GM18526 (cell line): ENCODE measurements at regions not wholly inside any gene's neighbourhood (a gene's known extent, or its start where the extent isn't known, plus 50 kb on each side); places are given as distances from the start of the nearest gene placed in this dataset.

Experiments
- POLR2A ChIP-seq: IDR thresholded peaks from 3 replicates; pipeline ENCODE4 v1.6.1; 2011; ENCODE audit not compliant: insufficient read length; ENCODE audit errors: extremely low read depth

DNA sequence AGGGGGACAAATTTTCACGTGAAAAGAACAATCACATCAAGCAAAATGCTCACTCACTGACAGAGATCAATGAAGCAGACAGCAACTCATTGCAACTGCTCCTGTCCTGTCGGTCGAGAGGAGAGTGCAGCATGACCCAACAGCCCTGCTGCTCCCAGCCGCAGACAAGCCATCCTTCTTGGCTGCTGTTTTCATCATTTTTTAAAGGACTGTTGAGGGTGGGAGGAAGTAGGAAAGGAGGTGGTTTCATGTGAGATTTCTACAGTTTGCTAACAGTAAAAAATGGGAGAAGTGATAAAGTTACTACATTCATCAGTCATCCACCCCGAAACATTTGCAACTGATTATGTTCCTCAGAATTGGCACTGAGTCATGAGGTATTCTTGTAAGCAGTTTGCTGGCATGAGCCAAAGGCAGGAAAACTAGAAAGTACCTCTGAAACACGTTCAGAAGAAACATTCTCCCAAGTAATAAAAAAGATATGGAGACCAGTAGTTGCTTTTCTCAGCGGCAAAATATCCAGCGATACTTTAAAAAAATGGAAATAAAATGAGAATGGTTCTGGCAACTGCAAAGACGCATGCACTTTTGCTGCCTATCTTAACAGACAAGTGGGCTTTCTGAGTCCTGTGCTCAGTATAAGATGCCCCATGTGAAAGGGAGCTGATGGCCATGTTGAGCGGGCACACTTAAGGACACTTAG is 72.0 kb upstream of the CLDN14 start:
- TF ChIP-seq POLR2A: no peak

DNA sequence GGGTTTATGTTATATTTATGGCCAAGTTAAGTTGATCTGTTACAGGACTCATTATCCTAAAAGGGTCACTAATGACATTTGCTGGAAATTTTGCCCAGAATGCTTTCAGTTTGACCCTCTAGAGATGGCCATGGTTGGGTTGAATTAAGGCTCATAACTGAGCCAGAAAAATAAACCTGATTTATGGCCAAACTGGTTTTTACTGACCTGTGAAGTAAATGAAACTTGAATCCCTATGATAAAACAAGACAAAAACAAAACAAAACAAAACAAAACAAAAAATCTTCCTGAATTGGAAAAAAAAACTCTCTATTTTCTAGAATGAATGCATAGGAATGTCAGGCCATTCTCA is 72.5 kb upstream of the CLDN14 start:
- TF ChIP-seq POLR2A: no peak

DNA sequence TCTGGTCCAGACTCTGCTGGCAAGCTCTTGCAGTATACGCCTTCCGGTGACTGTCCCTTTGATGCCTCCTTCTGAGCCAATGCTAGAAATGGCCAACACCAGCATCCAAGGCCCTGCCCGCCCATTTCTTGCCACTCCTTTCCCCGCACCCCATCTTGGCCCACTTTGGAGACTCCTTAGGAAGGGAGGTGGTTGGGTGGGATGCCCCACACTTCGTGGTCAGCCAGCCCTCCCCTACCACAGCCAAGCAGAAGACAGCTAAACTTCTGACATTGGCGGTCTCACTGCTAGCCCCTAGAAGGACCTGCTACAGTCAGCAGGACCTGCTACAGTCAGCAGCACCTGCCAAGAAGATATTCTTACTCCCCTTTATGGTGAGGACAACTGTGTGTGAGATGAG is 73.5 kb upstream of the CLDN14 start:
- TF ChIP-seq POLR2A: no peak

DNA sequence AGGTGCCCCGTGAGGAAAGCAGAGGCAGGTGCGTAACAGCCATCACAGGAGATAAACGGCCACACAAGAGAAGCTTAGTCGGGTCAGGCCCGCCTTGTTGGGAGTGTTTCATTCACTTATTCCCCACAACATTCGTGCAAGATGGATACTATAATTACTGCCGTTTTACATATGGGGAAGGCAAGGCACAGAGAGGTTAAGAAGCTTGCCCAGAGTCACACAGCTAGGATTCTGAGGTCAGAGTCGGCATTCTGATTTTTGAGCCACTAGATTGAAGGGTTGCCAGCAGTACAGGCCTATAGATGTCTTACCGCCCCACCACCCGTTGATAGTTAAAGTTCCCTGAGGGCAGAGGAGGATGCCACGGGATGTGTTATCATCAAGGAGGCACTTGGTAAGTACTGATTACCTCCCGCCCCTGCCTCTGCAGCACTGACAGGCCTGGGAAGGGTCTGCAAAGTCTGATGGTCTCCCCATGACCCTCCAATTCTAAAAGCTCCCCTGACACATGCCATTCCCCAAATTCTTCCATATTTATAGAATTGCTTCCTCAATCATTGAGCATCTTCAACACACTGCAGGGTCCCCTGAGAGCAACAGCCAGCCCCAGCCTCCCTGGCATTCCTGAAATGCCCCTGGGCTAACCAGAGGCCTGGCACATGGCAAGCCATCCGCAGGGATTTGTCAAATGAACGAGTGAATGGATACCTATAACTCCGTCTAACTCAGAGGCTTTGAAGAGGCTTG is 74.7 kb upstream of the CLDN14 start:
- no peak for TF ChIP-seq POLR2A

DNA sequence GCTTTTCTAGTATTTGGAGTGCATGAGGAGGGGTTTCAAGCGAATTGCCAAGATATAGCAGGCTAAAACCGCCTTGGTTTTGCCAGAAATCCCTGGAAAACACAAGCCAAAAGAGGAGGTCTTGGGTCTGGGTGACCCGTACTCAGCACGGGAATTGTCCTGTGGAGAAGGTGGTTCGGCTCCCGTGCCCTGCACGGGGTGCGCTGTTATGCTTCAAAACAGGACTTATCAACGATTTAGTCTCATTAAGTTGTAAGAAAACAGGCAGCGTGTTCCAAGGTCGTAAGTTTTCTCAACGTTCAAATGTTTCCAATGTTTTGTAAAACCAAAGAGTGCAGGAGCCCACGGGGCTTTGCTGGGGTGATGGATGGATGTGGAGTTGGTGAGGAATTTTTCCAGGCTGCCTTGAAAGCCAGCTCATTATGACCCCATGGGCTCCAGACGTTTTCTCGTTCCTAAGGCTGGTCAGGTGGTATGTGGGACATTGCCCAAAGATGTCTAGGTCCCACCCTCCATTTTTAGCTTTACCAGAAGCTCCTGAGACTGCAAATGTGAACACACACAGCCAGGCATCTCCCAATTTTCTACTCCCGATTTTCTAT is 75.4 kb upstream of the CLDN14 start:
- TF ChIP-seq POLR2A: no peak

DNA sequence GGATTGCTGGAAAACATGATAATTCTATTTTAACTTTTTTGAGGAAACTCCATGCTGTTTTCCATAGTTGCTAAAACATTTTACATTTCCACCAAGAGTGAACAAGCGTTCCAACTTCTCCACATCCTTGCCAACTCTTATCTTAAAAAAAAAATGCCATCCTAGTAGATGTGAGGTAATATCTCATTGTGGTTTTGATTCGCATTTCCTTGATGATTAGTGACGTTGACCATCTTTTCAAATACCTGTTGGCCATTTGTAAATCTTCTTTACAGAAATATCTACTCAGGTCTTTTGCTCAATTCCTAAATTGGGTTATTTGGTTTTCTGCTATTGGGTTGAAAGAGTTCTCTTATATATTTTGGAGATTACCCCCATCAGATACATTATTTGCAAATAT is 77.4 kb upstream of the CLDN14 start:
- TF ChIP-seq POLR2A: no peak

DNA sequence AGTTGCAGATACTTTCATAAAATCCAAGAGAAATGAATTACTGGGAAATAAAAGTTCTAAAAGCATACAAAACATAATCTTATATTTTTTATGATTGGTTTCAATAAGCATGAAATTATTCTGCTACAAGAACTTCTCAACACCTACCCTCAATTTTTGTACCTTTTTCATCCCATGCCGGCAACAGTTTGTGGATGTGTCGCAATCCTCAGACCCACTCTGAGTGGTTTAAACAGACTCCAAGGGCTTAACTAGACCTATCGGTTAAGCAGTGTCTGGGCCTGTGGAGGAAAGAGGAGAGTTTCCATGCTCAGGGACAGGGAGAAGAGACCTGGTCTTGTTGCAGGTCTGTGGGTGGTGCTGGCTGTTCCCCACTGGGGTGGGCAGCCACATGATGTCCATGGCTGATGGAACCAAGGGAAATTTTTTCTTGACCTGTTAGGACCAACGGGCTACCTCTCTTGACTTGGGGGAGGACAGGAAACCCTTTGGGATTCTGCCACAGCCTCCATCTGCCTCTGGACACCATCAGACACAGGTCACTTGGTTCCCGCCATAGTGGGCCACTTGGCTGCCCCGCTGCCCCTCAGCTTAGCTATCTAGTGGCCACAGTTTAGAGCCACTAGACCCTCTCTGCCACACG is 81.1 kb upstream of the CLDN14 start:
- TF ChIP-seq POLR2A: no peak

DNA sequence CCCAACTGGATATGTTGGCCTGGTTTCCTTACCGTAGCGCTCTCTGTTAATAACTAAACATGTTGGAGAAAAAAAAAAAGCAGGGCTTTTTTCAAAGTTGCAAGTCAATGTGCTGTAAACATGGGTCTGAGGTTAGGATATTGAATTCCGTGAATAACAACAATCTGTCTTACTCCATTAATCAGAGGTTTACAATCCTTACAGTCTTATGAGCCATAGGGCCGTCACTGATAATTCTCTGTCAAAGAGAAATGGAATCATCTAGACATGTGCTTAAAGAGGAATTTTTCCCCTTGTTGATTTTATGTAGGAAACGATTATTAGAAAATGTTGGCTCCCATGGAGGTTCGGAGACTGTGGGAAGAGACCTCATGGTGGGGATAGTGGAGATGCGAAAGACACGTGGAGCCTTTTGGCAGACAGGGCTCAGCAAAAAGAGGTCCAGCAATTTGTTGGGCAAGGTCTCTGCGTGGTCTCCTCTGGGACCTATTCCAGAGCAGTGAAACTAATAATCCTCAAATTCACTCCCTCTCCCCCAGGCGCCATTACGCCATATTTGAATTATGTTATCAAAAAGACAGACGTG is 83.5 kb upstream of the CLDN14 start:
- no peak for TF ChIP-seq POLR2A

DNA sequence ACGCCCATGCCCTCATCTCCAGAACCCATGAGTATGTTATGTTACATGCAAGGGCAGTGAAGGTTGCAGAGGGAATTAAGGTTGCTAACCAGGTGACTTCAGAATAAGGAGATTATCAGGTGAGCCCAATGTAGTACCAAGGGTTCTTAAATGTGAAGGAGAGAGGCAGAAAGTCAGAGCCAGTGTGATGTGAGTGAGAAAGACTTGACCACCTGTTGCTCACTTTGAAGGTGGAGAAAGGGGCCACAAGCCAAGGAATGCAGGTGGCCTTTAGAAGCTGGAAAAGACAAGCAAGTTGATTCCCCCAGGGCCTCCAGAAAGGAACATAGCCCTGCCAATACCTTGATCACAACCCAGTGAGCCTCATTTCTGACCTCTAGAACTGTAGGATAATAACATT is 84.7 kb upstream of the CLDN14 start:
- no peak for TF ChIP-seq POLR2A

DNA sequence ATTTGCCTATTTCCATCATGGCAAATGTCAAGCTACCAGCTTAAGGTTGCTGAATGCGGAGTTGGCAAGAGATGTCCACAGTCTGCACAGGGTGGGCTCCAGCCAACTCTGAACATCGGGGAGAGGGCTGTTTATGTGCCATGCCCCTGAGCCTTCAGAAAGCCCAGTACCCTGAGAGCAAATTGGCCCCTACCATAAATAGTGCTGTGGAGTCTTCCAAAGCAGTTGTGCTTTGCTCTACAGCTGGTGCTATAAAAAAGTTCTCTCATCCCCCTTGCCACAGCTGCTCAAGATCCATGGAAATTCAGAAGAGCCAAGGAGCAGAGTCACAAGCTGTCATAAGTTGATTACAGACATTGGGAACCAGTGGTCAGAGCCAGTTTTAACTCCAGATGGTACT is 85.6 kb upstream of the CLDN14 start:
- no peak for TF ChIP-seq POLR2A

DNA sequence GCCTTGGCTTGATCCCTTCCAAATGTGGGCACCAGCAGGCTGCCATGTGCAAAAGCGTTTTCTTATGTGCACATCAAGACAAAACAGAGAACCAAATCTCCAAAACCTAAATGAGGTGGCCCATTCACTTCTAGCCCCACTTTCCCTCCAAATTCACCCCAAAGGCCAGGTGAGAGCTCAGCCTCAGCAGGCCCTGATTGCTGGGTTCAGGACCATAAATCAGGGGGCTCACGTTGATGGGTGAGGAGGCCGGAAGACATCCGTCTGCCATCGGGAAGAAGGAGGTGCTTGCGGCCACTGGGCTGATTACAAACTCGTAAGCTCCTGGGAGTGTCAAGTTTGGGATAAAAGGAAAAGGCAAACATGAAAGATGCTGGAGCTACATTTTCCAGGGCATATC is 86.7 kb upstream of the CLDN14 start:
- no peak for TF ChIP-seq POLR2A

DNA sequence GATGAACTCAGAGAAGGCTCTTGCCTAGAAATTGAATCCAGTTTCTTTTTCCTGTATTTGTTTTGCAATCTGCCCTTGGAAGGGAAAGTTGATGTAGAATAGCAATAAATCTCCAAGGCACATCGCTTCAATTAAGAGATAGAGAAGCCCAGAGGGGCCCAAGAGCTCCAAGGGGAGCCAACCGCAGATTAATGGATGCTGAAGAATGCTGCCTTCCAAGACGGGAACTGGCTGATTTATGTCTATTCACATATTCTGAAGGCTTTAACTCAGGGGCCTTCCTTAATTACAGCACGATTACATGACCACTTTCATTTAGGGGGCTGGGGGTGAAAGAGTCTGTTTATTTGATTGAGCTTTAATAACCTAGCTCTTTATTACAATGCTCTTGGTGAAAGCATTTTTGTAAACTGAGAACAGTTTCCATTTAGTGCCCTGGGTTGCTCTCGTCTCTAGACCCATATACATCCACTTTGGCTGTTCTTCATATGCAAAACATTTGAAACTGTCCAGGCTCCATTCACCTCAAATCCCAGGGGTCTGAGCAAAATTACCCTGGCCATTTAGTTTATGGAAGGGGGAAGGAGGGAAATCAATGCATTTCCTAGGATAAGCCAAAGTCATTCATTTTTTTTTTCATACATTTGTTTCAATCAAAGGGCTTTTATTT is 87.4 kb upstream of the CLDN14 start:
- no peak for TF ChIP-seq POLR2A

DNA sequence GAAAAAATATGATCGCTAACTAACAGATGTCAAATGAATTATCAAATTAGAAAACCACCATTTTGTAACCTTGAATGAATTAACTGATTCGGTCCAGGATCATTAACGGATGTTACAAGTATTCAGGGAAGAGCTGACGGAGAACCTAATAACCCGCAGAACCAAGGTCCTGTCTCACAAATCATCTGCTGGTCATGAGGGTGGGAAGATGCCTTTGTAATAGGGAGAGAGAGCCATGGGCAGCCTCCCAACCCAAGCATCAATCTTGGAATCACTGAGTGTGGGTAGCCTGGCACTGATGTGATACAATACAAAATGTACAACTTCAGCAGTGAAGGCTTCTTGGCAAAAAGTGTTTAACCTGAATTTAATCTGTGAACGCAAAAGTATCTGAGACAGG is 89.6 kb upstream of the CLDN14 start:
- TF ChIP-seq POLR2A: no peak

DNA sequence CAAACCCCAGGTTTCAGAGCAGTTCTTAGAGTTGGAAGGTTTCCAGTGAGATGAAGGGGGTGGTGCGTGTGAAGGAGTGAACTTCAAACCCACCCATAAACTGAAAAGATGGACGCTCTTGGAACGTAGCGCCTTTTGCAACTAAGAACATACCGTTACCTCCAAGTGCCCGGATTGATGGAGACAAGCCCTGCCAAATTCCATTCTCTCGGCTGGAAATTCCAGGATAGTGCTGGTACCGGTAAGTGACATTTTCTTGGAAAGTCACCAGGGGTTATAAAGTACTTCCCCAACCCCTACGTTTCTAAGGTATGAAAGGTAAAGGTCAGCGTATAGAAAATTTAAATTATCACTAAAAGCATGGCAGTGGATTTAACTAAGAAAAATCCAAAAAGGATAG is 91.6 kb upstream of the CLDN14 start:
- TF ChIP-seq POLR2A: no peak

DNA sequence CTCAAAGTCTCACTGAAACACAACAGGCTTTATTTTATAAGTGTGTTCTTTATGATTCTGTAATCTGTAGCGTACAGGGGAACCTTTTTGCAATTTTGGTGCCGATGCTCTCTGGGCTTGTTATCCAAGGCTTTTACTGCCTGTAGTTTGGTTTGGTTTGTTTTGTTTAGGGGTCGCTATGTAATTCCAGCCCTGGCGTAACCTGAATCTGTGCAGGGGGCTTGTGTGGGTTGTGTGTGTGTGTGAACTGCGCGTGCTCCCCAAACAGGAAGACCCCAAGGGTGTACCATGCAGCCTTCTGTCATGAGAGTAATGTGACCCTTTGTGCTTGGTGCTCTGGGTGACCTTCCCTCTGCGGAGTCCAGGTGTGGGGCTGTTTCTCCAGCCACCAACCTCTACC is 92.1 kb upstream of the CLDN14 start:
- no peak for TF ChIP-seq POLR2A
